Left renal cortex interstitium (tissue), 4 donors: ENCODE measurements at regions not wholly inside any gene's neighbourhood (a gene's known extent, or its start where the extent isn't known, plus 50 kb on each side); places are given as distances from the start of the nearest gene placed in this dataset.

Experiments used
- DNase-seq, 4 donors: peaks; one replicate each; pipeline ENCODE4 v3.0.0-alpha.2; 2013; ENCODE audit warnings: low read depth in 4 of 4, low spot score in 2 of 4, missing footprints in 1 of 4

GRCh38 chr5:26245321-26245720, 793.1 kb downstream of the CDH9 start:
- DNase-seq: no peak

GRCh38 chr5:26239588-26239987, 798.8 kb downstream of the CDH9 start:
- DNase-seq: no peak

GRCh38 chr5:26237489-26237888, 800.9 kb downstream of the CDH9 start:
- no peak for DNase-seq

- no peak for DNase-seq
Measured at GRCh38 chr5:26236936-26237335, 801.5 kb downstream of the CDH9 start.

- DNase-seq: no peak
Measured at GRCh38 chr5:26232706-26233105, 805.7 kb downstream of the CDH9 start.

- DNase-seq: no peak
Measured at GRCh38 chr5:26231316-26231715, 807.1 kb downstream of the CDH9 start.

GRCh38 chr5:26229848-26230247, 808.5 kb downstream of the CDH9 start:
- no peak for DNase-seq

- DNase-seq: no peak
Measured at GRCh38 chr5:26227245-26227644, 811.1 kb downstream of the CDH9 start.

GRCh38 chr5:26205121-26205520, 833.3 kb downstream of the CDH9 start:
- DNase-seq: no peak

- DNase-seq: no peak
Measured at GRCh38 chr5:26193626-26194025, 844.8 kb downstream of the CDH9 start.

GRCh38 chr5:26192486-26192885, 845.9 kb downstream of the CDH9 start:
- DNase-seq: no peak

GRCh38 chr5:26181582-26181981, 856.8 kb downstream of the CDH9 start:
- no peak for DNase-seq

- DNase-seq: no peak
Measured at GRCh38 chr5:26148569-26149107, 889.7 kb downstream of the CDH9 start.

GRCh38 chr5:26143259-26143658, 895.1 kb downstream of the CDH9 start:
- no peak for DNase-seq

GRCh38 chr5:26121338-26121737, 917.0 kb downstream of the CDH9 start:
- DNase-seq: peak in 1 of 4 donors; percentile 13

- DNase-seq: no peak
Measured at GRCh38 chr5:26104175-26104574, 934.2 kb downstream of the CDH9 start.

- no peak for DNase-seq
Measured at GRCh38 chr5:26060212-26060611, 978.2 kb downstream of the CDH9 start.

GRCh38 chr5:26054594-26054993, 983.8 kb downstream of the CDH9 start:
- DNase-seq: no peak

GRCh38 chr5:26034813-26035212, 1003.6 kb downstream of the CDH9 start:
- no peak for DNase-seq

GRCh38 chr5:26031481-26031880, 1006.9 kb downstream of the CDH9 start:
- DNase-seq: no peak

GRCh38 chr5:26026044-26026443, 1012.3 kb downstream of the CDH9 start:
- DNase-seq: no peak

- no peak for DNase-seq
Measured at GRCh38 chr5:26024774-26025173, 1013.6 kb downstream of the CDH9 start.

- no peak for DNase-seq
Measured at GRCh38 chr5:26023361-26023760, 1015.0 kb downstream of the CDH9 start.
